ENCODE measurements at regions not wholly inside any gene's neighbourhood (a gene's known extent, or its start where the extent isn't known, plus 50 kb on each side); places are given as distances from the start of the nearest gene placed in this dataset.
A peak's percentile ranks its signal among the peaks of the same experiment; 100 is the strongest.

GRCh38 chr3:72492240-72492639, 356.0 kb downstream of the SHQ1 start:
- peak in 7 of 56 donors; percentile 4 to 37 (median 18) for DNase-seq

GRCh38 chr3:72490688-72491435, 357.4 kb downstream of the SHQ1 start:
- peak in 1 of 56 donors; percentile 3 for DNase-seq

GRCh38 chr3:72489901-72490300, 358.3 kb downstream of the SHQ1 start:
- DNase-seq = no peak

GRCh38 chr3:72488738-72489035, 359.6 kb downstream of the SHQ1 start:
- no peak for DNase-seq

GRCh38 chr3:72487946-72488737, 360.1 kb downstream of the SHQ1 start:
- DNase-seq = no peak

GRCh38 chr3:72487078-72487765, 361.0 kb downstream of the SHQ1 start:
- peak in 1 of 56 donors; percentile 8 for DNase-seq

GRCh38 chr3:72485641-72486040, 362.6 kb downstream of the SHQ1 start:
- DNase-seq = peak in 4 of 56 donors; percentile 3 to 28 (median 18)

GRCh38 chr3:72483554-72484104, 364.6 kb downstream of the SHQ1 start:
- no peak for DNase-seq

- DNase-seq = no peak
Observed at GRCh38 chr3:72482589-72483321, 365.5 kb downstream of the SHQ1 start.

GRCh38 chr3:72481542-72481941, 366.7 kb downstream of the SHQ1 start:
- no peak for DNase-seq

GRCh38 chr3:72480366-72480765, 367.9 kb downstream of the SHQ1 start:
- DNase-seq = no peak

GRCh38 chr3:72479651-72480215, 368.5 kb downstream of the SHQ1 start:
- no peak for DNase-seq

GRCh38 chr3:72476139-72476483, 372.1 kb downstream of the SHQ1 start:
- DNase-seq = no peak

- DNase-seq = no peak
Observed at GRCh38 chr3:72475258-72476138, 372.7 kb downstream of the SHQ1 start.

GRCh38 chr3:72474775-72475174, 373.5 kb downstream of the SHQ1 start:
- no peak for DNase-seq

- no peak for DNase-seq
Observed at GRCh38 chr3:72473156-72473555, 375.1 kb downstream of the SHQ1 start.

GRCh38 chr3:72470904-72471417, 377.3 kb downstream of the SHQ1 start:
- DNase-seq = no peak

GRCh38 chr3:72465853-72466252, 382.4 kb downstream of the SHQ1 start:
- no peak for DNase-seq

GRCh38 chr3:72463083-72463482, 385.2 kb downstream of the SHQ1 start:
- DNase-seq = no peak

GRCh38 chr3:72462595-72463011, 385.6 kb downstream of the SHQ1 start:
- DNase-seq = peak in 4 of 56 donors; percentile 5 to 16 (median 6)
